GM13977 (cell line): ENCODE measurements at regions not wholly inside any gene's neighbourhood (a gene's known extent, or its start where the extent isn't known, plus 50 kb on each side); places are given as distances from the start of the nearest gene placed in this dataset.
"Not testable (repeated sequence)": the region's sequence is repeated elsewhere in the genome, so short reads cannot be mapped to it uniquely, and the experiment has no call there.

Experiments
- DNase-seq: peaks from one replicate; pipeline ENCODE4 v3.0.0; 2012; ENCODE audit warnings: low spot score
- in situ Hi-C: fragments of 300-500 bp; cut with MboI; formaldehyde crosslinking; loops from one replicate; pipeline ENCODE4 v1.12.0; 2022; ENCODE audit warnings: low sequenced_read_pairs, low pct_unique_long_range_greater_than_20kb, mixed read lengths, inconsistent platforms; ENCODE audit not compliant: unreplicated experiment
- TF ChIP-seq, protein P1 (sequence below): IDR thresholded peaks from 2 replicates; pipeline ENCODE4 v1.5.1; 2012; ENCODE audit warnings: mild to moderate bottlenecking, control low read depth; ENCODE audit not compliant: insufficient read depth; ENCODE audit errors: extremely low read depth, missing control alignments

DNA sequence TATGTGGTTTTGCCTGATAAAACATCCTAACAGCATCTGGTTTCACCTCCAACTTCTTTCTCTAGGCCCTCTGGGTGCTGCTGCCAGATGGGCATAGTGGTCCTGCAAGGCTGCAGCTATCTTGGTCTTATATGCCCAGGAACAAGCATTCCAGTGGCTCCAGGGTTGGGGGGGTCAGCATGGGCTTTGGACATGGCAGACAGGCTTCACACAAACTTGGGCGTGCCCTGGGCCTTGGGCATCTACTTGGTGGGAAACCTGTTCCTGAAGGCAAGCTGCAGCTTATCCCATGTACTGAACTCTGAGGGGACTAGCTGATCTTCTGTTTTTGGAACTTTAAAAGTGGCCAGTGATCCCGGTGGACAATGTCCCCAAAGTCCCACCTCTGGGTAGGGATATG is 54.9 kb upstream of the ZNF678 start:
- no peak for DNase-seq
- TF ChIP-seq, protein P1, sequence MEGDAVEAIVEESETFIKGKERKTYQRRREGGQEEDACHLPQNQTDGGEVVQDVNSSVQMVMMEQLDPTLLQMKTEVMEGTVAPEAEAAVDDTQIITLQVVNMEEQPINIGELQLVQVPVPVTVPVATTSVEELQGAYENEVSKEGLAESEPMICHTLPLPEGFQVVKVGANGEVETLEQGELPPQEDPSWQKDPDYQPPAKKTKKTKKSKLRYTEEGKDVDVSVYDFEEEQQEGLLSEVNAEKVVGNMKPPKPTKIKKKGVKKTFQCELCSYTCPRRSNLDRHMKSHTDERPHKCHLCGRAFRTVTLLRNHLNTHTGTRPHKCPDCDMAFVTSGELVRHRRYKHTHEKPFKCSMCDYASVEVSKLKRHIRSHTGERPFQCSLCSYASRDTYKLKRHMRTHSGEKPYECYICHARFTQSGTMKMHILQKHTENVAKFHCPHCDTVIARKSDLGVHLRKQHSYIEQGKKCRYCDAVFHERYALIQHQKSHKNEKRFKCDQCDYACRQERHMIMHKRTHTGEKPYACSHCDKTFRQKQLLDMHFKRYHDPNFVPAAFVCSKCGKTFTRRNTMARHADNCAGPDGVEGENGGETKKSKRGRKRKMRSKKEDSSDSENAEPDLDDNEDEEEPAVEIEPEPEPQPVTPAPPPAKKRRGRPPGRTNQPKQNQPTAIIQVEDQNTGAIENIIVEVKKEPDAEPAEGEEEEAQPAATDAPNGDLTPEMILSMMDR, result no peak
- in situ Hi-C loops, result no loop called here

- in situ Hi-C loops, result not testable (repeated sequence)
Measured at GRCh38 chr1:227506490-227507393, 56.6 kb upstream of the ZNF678 start.

GRCh38 chr1:227496045-227496444 is 67.3 kb upstream of the ZNF678 start:
- DNase-seq, in situ Hi-C loops: not testable (repeated sequence)

More at GRCh38 chr1:227506490-227507393, 56.6 kb upstream of the ZNF678 start:
- not testable (repeated sequence) for DNase-seq

DNA sequence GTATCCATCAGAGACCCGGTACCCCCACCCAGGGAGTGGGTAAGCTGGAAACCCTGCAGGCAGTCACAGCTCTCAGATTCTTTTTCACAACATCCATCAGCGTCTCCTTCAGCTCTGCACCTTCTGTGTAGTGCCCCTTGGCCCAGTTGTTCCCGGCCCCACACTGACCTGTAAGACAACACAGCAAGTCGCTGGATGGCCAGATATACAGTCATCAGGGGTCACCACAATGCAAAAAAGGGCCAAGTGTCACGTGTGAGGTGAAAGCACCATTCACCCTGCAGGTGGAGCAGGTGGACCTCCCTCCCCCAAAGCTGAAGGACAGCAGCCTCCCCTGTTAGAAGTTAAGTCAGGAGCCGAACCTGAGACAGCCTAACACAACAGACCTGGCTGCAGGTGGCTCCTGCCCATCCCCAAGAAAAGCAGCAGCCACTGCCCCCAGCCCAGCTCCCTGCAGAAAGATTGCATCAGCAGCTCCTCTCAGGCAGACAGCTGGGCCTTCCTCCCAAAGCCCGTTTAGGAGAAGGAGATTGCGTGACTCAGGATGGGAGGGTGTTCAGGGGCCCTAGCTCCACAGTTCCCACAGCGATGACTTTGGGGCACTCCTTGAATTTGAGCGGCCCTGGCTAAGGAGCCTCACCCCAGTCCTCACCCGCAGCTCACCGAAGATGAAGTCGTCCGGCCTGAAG is 69.3 kb upstream of the ZNF678 start:
- in situ Hi-C loops, result not testable (repeated sequence)

GRCh38 chr1:227490478-227490877 is 72.9 kb upstream of the ZNF678 start:
- in situ Hi-C loops, result no loop called here
- TF ChIP-seq, protein P1, result no peak
- DNase-seq, result no peak

More for the DNA sequence above, 69.3 kb upstream of the ZNF678 start:
- not testable (repeated sequence) for DNase-seq

GRCh38 chr1:227490001-227490400 is 73.4 kb upstream of the ZNF678 start:
- TF ChIP-seq, protein P1, result no peak
- in situ Hi-C loops, result no loop called here
- DNase-seq, result no peak

- TF ChIP-seq, protein P1, result no peak
- DNase-seq, result peak; percentile 2
- in situ Hi-C loops, result no loop called here
Measured at GRCh38 chr1:227489572-227489971, 73.8 kb upstream of the ZNF678 start.

DNA sequence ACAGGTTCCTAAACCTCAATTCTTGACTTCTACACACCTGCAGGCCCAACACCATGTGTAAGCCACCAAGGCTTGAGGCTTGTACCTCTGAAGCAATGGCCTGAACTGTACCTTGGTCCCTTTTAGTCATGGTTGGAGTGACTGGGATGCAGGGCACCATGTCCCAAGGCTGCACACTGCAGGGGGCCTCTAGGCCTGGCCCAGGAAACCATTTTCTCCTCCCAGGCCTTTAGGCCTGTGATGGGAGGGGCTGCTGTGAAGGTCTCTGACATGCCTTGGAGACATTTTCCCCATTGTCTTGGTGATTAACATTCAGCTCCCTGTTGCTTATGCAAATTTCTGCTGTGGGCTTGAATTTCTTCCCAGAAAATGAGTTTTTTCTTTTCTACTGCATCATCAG is 75.8 kb upstream of the ZNF678 start:
- TF ChIP-seq, protein P1, result no peak
- no peak for DNase-seq
- in situ Hi-C loops, result no loop called here
